ENCODE measurements at regions not wholly inside any gene's neighbourhood (a gene's known extent, or its start where the extent isn't known, plus 50 kb on each side); places are given as distances from the start of the nearest gene placed in this dataset.

DNA sequence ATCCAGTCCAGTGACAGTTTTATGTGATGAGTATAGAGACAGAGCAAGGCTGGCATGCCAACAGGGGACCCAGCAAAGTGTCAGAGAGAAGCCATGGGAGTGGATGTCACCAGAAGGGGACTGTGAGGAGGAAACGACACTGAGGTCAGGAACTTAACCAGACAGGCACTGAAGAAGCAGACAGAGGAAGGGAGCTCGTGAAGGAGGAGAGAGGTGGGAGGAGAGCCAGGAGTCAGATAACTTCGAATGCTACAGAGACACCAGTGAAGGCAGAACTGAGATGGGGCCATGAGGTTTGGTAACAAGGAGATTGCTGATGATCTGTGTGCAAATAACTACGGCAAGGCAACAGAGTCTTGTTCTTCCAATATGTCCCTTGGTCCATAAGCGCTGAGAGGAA, 211.1 kb upstream of the FOXA2 start:
- no peak for DNase-seq

- DNase-seq, result no peak
These were observed 211.5 kb upstream of the FOXA2 start for GRCh38 chr20:22795871-22796270.

DNA sequence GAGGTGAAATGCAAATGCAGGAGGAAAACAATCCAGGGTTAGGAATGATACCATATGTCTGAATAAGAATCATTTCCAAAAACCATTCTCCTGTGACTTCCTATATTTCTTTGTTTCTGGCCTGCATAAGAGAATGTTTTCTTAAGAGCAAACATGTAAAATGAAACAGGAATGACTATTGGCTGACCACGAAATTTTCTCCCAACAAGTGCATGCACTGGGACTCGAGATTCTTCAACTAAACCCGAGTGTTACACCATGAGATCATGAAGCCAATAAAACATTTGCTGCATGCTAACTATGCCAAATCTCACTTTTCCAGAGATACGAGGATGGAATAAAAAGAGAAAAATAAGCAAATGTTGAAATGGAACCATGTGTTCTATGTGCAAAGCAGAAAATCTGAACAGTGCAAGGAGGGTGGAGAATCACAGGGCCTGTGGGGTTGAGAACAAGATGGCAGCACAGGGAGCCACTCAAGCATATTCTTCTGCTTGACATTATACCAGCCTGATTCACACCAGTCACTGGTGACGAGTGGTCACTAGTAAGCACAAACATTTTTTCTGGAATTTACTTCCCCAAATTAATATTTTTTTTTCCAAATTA, 212.2 kb upstream of the FOXA2 start:
- DNase-seq, result no peak

DNA sequence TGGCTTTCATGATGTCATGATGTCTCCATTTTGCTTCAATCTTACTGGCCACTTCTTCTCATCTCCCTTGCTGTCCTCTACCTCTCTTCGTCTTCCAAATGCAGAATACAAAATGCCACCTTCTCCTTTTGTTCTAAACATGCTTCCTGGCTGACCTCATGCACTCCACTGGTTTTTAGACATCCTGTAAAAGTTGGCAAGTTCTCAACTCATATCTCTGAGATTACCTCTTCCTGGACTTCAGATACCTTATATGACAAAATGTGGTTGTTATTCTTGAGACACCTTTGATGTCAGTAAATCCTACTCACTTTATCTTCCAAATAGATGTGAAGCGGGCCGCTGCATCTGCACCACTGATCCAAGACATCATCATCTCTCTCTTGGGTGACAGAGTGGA, 212.7 kb upstream of the FOXA2 start:
- DNase-seq, result no peak

DNA sequence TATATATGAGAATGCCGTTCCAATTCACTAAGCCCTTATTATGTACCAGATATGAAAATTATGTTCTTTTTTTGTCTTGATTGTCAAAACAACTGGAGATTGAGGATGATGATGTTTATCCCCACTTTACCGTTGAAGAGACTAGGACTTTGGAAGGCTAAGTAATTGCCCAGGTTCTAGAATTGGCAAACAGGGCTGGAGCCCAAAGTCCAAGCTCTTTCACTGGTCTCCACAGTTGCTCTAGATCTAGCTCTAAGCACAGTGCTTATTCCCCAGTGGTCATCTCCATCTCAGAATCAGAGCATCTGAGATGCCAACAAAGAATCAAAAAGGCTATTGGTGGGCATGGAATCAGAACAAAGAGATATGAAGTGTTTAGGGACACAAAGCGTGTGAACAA, 215.3 kb upstream of the FOXA2 start:
- no peak for DNase-seq

GRCh38 chr20:22800129-22800528, 215.8 kb upstream of the FOXA2 start:
- DNase-seq, result no peak

GRCh38 chr20:22801528-22801927, 217.2 kb upstream of the FOXA2 start:
- no peak for DNase-seq

DNA sequence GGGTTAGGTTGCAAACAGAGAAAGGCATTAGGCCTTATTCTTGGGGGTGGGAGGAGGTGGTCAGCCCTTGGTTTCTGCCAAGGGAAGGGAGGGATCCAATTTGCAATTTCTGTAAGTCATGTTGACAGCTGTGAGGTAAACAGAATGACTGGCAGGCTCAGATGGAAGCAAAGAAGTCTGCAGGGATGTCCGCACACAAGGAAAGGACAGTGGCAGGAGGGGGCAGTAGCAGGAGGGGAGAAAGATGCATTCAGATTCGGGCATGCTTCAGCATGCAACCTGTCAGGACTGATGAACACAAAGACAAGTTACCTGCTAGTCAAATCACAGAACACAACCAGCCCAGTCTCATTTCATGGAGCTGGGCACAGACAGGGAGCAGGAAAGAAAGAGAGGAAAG, 217.9 kb upstream of the FOXA2 start:
- DNase-seq, result no peak

- no peak for DNase-seq
These were observed 220.8 kb upstream of the FOXA2 start for GRCh38 chr20:22805219-22805618.

GRCh38 chr20:22805996-22806395, 221.6 kb upstream of the FOXA2 start:
- DNase-seq, result no peak

DNA sequence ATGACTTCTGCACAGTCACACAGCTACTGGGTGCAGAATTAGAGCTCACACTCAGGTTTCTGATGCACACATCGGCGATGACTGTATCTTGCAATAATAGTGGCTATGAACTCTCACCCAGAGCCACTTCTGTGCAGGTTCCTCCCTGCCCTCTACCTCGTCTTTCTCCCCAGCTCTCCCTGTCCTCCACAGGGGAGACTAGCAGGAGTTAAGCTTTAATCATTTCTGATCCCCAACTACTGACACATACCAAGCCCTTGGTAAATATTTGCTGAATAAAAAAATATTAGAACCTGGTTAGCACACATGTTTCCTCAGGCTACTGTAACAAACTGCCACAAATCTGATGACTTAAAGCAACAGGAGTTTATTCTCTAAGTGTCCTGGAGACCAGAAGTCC, 222.7 kb upstream of the FOXA2 start:
- no peak for DNase-seq

DNA sequence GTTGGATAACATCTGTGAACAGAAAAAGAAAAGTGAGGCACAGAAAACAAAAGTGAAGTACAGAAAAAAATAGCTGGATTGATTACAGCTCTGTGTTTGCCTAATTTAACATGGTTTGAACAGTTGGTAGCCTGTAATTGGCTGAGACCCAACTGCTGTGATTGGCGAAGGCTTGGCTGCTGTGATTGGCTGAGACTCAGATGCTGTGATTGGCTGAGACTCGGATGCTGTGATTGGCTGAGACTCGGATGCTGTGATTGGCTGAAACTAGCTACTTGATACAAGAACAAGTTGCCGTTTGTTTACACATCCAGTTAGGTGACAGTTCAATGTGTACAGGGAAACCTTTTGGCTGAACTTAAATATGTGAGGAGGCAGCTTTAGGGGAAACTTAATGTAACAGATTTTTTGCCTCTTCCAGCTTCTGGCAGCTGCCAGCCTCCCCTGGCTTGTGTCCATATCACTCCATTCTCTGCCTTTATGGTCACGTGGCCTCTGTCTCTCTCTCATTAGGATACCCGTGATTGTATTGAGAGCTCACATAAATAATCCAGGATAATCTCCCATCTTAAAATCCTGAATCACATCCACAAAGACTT, 223.4 kb upstream of the FOXA2 start:
- DNase-seq, result no peak

DNA sequence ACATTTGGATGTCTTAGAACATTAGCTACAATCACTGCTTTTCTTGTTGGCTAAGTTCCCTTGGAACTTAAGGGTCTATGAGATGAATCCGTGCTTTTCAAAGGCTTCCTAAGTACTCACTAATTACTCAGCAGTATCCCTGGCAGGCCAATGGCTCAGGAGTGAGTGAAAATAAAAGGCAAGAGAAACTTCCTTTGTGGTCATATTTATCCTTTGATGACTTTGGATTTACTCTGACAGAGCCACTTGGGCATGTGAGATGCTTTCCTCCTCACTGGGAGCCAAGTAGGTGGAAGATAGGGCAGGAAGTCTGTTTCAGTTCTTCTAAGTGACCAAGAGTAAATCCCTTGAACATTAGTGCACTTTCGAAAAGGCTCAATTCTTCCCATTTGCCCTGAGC, 224.3 kb upstream of the FOXA2 start:
- no peak for DNase-seq

- no peak for DNase-seq
These were observed 225.1 kb upstream of the SSTR4 start for GRCh38 chr20:22810030-22810429.

DNA sequence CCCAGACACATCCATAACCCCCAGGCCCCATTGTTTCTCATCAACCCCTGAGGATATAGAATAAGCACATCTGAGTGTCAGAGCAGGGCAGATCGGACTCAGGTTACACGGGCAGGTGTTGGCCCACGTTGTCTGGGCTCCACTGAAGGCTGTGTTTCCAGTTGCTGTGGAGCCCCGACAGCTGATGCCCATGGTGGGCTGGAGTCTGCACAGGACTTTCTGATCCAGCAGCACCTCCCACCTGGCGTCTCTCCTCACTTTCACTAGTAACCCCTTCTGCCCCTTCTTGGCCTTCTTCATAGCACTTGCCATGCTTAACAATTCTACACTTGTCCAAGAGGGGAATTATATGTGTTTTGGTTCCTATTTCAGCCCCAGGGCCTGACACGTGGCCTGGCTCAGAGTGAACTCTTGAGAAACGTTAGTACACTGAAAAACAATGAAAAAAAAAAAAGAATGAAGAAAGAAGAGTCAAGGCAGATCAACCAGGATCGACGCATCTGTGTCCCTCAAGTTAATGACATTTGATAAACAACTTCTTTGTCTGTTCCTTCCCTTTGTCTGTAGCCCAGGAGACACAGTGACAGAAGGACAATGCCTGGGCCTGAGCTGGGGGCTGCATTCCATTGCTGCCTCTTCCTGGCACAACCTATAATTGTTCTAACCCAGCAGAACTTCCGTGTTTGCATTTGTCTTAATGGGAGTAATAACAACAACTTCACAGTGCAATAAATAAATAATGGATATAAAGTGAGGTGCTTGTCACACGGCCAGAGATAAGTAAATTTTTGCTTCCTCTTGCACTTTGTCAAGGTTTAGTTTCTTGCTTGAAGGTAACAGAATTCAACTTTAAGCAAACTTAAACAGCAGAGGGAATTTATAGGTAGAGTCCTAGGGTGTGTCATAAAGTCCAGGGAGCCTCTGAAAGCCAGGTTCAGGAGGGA, 224.2 kb upstream of the SSTR4 start:
- DNase-seq, result no peak

DNA sequence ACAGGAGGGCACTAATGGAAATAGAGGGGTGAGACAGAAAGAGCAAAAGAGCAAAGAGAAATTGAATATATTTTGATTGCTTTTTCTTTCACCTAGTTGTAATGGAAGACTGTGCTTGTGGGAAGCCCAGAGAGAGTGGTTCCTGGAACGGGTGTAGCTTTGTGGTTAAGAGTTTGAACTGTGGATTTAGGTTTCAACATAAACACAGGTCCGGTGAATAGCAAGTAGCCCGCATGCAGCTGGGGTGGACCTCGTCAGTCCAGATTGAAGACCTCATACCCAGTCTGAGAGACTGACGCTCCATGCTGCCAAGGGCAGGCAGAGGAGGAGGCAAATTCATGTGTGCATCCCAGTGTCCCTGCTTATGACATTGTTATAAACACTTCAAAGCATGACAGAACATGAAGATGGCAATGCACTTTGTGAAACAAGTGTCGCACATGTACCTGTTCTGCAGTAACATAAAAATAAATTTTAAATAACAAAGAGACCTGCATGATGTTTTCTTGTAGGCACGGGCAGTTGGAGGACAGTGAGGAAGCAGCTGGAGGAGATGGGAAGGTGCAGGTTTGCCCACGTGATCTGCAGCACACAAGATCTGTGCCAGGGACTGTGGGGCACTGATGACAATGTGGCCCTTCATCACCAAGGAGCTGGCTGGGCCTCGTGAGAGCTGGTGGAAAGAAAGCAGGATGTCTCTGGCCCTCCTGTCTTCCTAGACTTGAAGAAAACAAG, 220.5 kb upstream of the SSTR4 start:
- DNase-seq, result no peak

- no peak for DNase-seq
These were observed 219.9 kb upstream of the SSTR4 start for GRCh38 chr20:22815206-22815551.

- no peak for DNase-seq
These were observed 219.4 kb upstream of the SSTR4 start for GRCh38 chr20:22815603-22816315.

DNA sequence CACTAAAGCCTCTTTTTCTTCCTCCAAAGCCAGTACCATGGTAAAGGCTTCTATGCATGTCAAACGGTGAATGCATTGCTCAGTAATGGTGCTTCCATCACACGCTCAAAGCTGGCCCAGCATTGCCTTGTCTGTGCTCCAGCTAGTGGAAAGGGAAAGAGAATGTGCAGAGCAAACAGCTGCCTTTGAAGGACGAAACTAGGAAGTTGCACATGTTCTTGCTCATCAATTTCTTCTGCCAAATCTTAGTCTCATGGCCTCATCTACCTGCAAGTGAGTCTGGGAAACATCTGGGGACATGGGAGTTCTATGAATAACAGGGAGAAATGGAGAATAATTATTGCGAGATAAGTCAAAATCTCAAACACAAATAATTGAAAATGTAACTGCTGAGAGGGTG, 216.5 kb upstream of the SSTR4 start:
- no peak for DNase-seq

DNA sequence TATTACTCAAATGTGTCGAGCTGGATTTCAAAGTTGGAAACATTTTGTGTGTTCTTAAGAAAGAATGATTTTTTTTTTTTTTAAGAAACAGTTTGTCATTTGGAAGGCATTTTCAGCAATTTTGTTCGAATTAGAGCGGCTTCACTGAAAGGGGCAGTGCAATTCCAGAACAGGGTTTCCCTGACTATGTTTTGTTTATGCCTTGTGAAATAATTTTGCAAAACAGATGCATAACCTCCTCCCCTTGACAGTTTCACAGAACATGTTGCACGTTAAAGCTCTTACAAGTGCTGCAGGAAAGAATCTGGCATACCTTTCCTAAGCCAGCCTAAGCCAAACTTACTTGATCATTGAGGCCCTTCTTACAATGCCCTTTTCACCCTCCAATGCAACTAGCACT, 216.0 kb upstream of the SSTR4 start:
- DNase-seq, result no peak

GRCh38 chr20:22819784-22820183, 215.3 kb upstream of the SSTR4 start:
- DNase-seq, result no peak

GRCh38 chr20:22821081-22821727, 213.9 kb upstream of the SSTR4 start:
- DNase-seq, result no peak

All from NCI-H524 (cell line).